ENCODE measurements at regions not wholly inside any gene's neighbourhood (a gene's known extent, or its start where the extent isn't known, plus 50 kb on each side); places are given as distances from the start of the nearest gene placed in this dataset.
"Not testable (repeated sequence)": the region's sequence is repeated elsewhere in the genome, so short reads cannot be mapped to it uniquely, and the experiment has no call there.

DNA sequence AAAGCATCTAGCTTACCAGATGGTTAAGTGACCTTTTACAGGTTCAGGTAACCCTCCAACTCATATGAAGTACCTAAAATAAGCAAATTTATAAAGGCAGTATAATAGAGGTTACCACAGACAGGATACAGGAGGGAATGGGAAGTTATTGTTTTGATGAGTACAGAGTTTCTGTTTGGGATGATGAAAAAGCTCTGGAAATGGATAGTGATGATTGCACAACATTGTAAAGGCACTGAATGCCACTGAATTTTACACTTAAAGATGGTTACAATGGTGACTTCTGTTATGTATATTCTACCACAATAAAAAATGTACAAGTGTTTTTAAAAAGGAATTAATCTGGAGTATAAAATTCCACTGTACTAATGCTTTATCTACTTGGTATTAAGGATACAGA is 75.0 kb upstream of the NIPBL start:
- H3K4me3 ChIP-seq (ENCODE audit: low read length in 2 of 2) = no peak overlapping the region
- no peaks in the 10 kb centered on the region for H3K4me1 ChIP-seq (ENCODE audit: insufficient read depth, low read length)
- Mint-ChIP-seq H3K4me3 (no peak overlapping the region), H3K9me3 (no peaks in the 10 kb centered on the region), H3K27me3 (peaks cover 3 to 6% of the 10 kb centered on the region in 2 donors), H3K27ac (no peak overlapping the region), H3K36me3 (no peaks in the 10 kb centered on the region), H3K4me1 (no peaks in the 10 kb centered on the region)
- intact Hi-C loops (cut with micrococcal nuclease) = no loop called here
- no peak overlapping the region for H3K27ac ChIP-seq (ENCODE audit: low read depth, low read length)
- no peaks in the 10 kb centered on the region for H3K9me3 ChIP-seq (ENCODE audit: control insufficient read depth in 1 of 2, low read length in 2 of 2)
- ChIA-PET POLR2A (ENCODE audit: partially characterized antibody) (no interaction called here), CTCF (ENCODE audit: partially characterized antibody) (no interaction called here)
- H3K36me3 ChIP-seq (ENCODE audit: insufficient read depth, low read length) = no peaks in the 10 kb centered on the region
- peaks cover 3% of the 10 kb centered on the region for H3K27me3 ChIP-seq (ENCODE audit: insufficient read depth, low read length)
- no peak for DNase-seq

DNA sequence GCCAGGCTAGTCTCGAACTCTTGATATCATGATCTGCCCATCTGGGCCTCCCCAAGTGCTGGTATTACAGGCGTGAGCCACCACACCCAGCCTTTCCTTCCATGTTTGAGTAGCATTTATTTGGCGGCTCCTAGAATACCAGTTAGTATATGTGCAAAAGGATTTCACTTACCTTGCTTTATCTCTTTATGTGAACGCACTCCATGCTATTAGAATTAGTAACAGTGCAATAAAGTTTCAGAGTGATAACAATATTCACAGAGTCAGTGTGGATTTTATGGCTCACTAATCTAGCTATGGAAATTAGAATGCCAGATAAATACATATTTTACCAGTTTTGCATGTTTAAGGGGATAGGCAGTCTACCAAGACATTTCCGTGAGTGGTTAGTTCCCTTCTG is 74.4 kb upstream of the NIPBL start:
- H3K4me3 ChIP-seq (ENCODE audit: low read length in 2 of 2) = no peak overlapping the region
- intact Hi-C loops (cut with micrococcal nuclease) = no loop called here
- ChIA-PET CTCF (ENCODE audit: partially characterized antibody) (no interaction called here), POLR2A (ENCODE audit: partially characterized antibody) (no interaction called here)
- no peak for DNase-seq
- H3K9me3 ChIP-seq (ENCODE audit: control insufficient read depth in 1 of 2, low read length in 2 of 2) = no peaks in the 10 kb centered on the region
- H3K27ac ChIP-seq (ENCODE audit: low read depth, low read length) = no peak overlapping the region
- H3K27me3 ChIP-seq (ENCODE audit: insufficient read depth, low read length) = peaks cover 3% of the 10 kb centered on the region
- Mint-ChIP-seq H3K27ac (no peak overlapping the region), H3K4me3 (no peak overlapping the region), H3K9me3 (no peaks in the 10 kb centered on the region), H3K36me3 (no peaks in the 10 kb centered on the region), H3K4me1 (no peaks in the 10 kb centered on the region), H3K27me3 (peaks cover 2 to 4% of the 10 kb centered on the region in 2 donors)
- H3K4me1 ChIP-seq (ENCODE audit: insufficient read depth, low read length) = no peaks in the 10 kb centered on the region
- H3K36me3 ChIP-seq (ENCODE audit: insufficient read depth, low read length) = no peaks in the 10 kb centered on the region

DNA sequence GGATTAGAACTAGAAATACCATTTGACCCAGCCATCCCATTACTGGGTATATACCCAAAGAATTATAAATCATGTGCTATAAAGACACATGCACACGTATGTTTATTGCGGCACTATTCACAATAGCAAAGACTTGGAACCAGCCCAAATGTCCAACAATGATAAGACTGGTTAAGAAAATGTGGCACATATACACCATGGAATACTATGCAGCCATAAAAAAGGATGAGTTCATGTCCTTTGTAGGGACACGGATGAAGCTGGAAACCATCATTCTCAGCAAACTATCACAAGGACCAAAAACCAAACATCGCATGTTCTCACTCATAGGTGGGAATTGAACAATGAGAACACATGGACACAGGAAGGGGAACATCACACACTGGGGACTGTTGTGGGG is 63.3 kb upstream of the NIPBL start:
- CTCF ChIA-PET (ENCODE audit: partially characterized antibody); H3K36me3 Mint-ChIP-seq: not testable (repeated sequence)

DNA sequence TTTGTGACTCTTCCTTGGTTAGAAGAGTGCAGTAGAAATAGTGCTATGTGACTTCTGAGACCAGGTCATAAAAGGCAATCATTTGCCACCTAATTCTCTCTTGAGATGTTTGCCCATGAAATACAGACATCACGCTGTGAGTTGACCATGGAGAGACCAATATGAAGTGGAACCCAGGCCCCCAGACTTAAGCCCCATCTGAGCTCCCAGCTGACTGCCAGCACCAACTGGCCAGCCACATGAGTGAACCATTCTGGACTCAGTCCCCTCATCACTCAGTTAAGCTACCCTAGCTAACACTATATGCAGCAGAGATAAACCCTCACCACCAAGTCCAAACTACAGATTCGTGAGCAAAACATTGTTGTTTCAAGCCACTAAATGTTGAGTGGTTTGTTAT is 60.7 kb upstream of the NIPBL start:
- H3K27ac Mint-ChIP-seq = no peak overlapping the region
- no peak overlapping the region for H3K4me3 Mint-ChIP-seq
- intact Hi-C loops (cut with micrococcal nuclease) = no loop called here
- peaks cover 5 to 6% of the 10 kb centered on the region in 2 donors for H3K27me3 Mint-ChIP-seq
- H3K9me3 ChIP-seq (ENCODE audit: control insufficient read depth in 1 of 2, low read length in 2 of 2) = no peaks in the 10 kb centered on the region
- no peak for DNase-seq
- H3K27me3 ChIP-seq (ENCODE audit: insufficient read depth, low read length) = no peaks in the 10 kb centered on the region
- no peaks in the 10 kb centered on the region for H3K36me3 Mint-ChIP-seq
- H3K4me1 Mint-ChIP-seq = no peaks in the 10 kb centered on the region
- H3K4me1 ChIP-seq (ENCODE audit: insufficient read depth, low read length) = no peaks in the 10 kb centered on the region
- no peak overlapping the region for H3K27ac ChIP-seq (ENCODE audit: low read depth, low read length)
- ChIA-PET CTCF (ENCODE audit: partially characterized antibody) (no interaction called here), POLR2A (ENCODE audit: partially characterized antibody) (no interaction called here)
- H3K36me3 ChIP-seq (ENCODE audit: insufficient read depth, low read length) = no peaks in the 10 kb centered on the region
- H3K9me3 Mint-ChIP-seq = peaks cover 0 to 8% (median 3%) of the 10 kb centered on the region in 8 donors
- no peak overlapping the region for H3K4me3 ChIP-seq (ENCODE audit: low read length in 2 of 2)

More for the DNA sequence above, 63.3 kb upstream of the NIPBL start:
- H3K9me3 ChIP-seq (ENCODE audit: control insufficient read depth in 1 of 2, low read length in 2 of 2); POLR2A ChIA-PET (ENCODE audit: partially characterized antibody); intact Hi-C loops (cut with micrococcal nuclease); H3K27ac Mint-ChIP-seq; H3K27ac ChIP-seq (ENCODE audit: low read depth, low read length); H3K4me3 ChIP-seq (ENCODE audit: low read length in 2 of 2); H3K4me1 ChIP-seq (ENCODE audit: insufficient read depth, low read length); H3K9me3 Mint-ChIP-seq; H3K4me1 Mint-ChIP-seq; H3K36me3 ChIP-seq (ENCODE audit: insufficient read depth, low read length); H3K27me3 ChIP-seq (ENCODE audit: insufficient read depth, low read length); DNase-seq; H3K4me3 Mint-ChIP-seq; H3K27me3 Mint-ChIP-seq: not testable (repeated sequence)

DNA sequence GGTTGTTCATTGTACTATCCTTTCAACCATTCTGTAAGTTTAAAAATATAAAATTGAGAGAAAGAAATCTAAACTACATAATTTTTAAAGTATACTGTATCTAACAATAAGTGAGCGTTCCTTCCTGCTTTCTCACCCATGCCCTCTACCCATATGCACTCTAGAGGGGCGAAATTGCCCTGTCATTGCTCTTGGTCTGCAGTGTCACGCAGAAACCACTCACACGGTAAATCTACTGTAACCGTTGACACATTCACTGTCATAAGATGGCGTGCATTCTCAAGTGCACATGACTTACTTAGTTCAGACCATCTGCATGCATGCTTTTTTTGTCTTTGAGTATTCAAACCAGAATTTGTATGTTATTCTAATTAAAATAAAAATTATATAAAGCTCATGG is 55.7 kb upstream of the NIPBL start:
- POLR2A ChIA-PET (ENCODE audit: partially characterized antibody) = no interaction called here
- no peaks in the 10 kb centered on the region for H3K9me3 ChIP-seq (ENCODE audit: control insufficient read depth in 1 of 2, low read length in 2 of 2)
- peaks cover 15 to 21% of the 10 kb centered on the region in 2 donors for H3K27me3 Mint-ChIP-seq
- CTCF ChIA-PET (ENCODE audit: partially characterized antibody) = no interaction called here
- no peaks in the 10 kb centered on the region for H3K4me1 ChIP-seq (ENCODE audit: insufficient read depth, low read length)
- H3K27me3 ChIP-seq (ENCODE audit: insufficient read depth, low read length) = no peaks in the 10 kb centered on the region
- peaks cover 0 to 7% (median 3%) of the 10 kb centered on the region in 8 donors for H3K9me3 Mint-ChIP-seq
- H3K36me3 ChIP-seq (ENCODE audit: insufficient read depth, low read length) = no peaks in the 10 kb centered on the region
- H3K36me3 Mint-ChIP-seq = no peaks in the 10 kb centered on the region
- intact Hi-C loops (cut with micrococcal nuclease) = no loop called here
- H3K4me1 Mint-ChIP-seq = no peaks in the 10 kb centered on the region
- no peak for DNase-seq
- H3K4me3 Mint-ChIP-seq = no peak overlapping the region
- H3K4me3 ChIP-seq (ENCODE audit: low read length in 2 of 2) = no peak overlapping the region
- H3K27ac ChIP-seq (ENCODE audit: low read depth, low read length) = no peak overlapping the region
- no peak overlapping the region for H3K27ac Mint-ChIP-seq

DNA sequence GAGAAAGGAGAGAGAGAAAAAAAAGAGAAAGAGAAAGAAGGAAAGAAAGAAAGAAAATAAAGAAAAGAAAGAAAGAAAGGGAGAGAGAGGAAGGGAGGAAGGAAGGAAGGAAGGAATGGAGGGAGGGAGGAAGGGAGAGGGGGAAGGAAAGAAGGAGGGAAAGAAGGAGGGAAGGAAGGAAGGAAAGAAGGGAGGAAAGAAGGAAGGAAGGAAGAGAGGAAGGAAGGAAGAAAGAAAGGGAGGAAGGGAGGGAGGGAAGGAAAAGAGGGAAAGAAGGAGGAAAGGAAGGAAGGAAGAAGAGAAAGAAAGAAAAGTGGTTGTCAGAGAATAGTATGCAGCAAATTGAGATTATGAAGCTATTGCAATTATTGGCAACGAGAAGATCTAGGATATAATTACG is 49.9 kb upstream of the NIPBL start:
- Mint-ChIP-seq H3K27me3 (peaks cover 12 to 25% of the 10 kb centered on the region in 2 donors), H3K4me3 (no peak overlapping the region), H3K27ac (no peak overlapping the region), H3K9me3 (peaks cover 0 to 7% (median 4%) of the 10 kb centered on the region in 8 donors), H3K4me1 (no peaks in the 10 kb centered on the region), H3K36me3 (no peaks in the 10 kb centered on the region)
- POLR2A ChIA-PET (ENCODE audit: partially characterized antibody) = no interaction called here
- no peak for DNase-seq
- peaks cover 3% of the 10 kb centered on the region for H3K27me3 ChIP-seq (ENCODE audit: insufficient read depth, low read length)
- no peak overlapping the region for H3K27ac ChIP-seq (ENCODE audit: low read depth, low read length)
- no peak overlapping the region for H3K4me3 ChIP-seq (ENCODE audit: low read length in 2 of 2)
- no peaks in the 10 kb centered on the region for H3K4me1 ChIP-seq (ENCODE audit: insufficient read depth, low read length)
- intact Hi-C loops (cut with micrococcal nuclease) = no loop called here
- H3K36me3 ChIP-seq (ENCODE audit: insufficient read depth, low read length) = no peaks in the 10 kb centered on the region
- no peaks in the 10 kb centered on the region for H3K9me3 ChIP-seq (ENCODE audit: control insufficient read depth in 1 of 2, low read length in 2 of 2)
- CTCF ChIA-PET (ENCODE audit: partially characterized antibody) = no interaction called here

Measured in CD4-positive, alpha-beta memory T cell (primary cell).